Prostate gland (tissue), 2 donors: ENCODE measurements at regions not wholly inside any gene's neighbourhood (a gene's known extent, or its start where the extent isn't known, plus 50 kb on each side); places are given as distances from the start of the nearest gene placed in this dataset.

Experiments
- POLR2A ChIP-seq: fragments of 450-650 bp; IDR thresholded peaks from one replicate; pipeline ENCODE4 v1.6.1; 2016; ENCODE audit warnings: antibody characterized with exemption, mild to moderate bottlenecking
- POLR2AphosphoS5 ChIP-seq: sonication (generic); formaldehyde crosslinking; IDR thresholded peaks from one replicate; pipeline ENCODE4 v1.6.1; 2017; ENCODE audit warnings: antibody characterized with exemption
- TF ChIP-seq, protein P1 (sequence below), 4 experiments: fragments of 200-600 bp in 2 of 4; fragments of 450-650 bp in 2 of 4; sonication (generic) in 2 of 4; IDR thresholded peaks; 1 replicate in 3 of 4; 2 replicates in 1 of 4; pipeline ENCODE4 v1.5.1; 2016 to 2019; ENCODE audit warnings: antibody characterized with exemption in 4 of 4, mild to moderate bottlenecking in 2 of 4, moderate library complexity in 2 of 4

DNA sequence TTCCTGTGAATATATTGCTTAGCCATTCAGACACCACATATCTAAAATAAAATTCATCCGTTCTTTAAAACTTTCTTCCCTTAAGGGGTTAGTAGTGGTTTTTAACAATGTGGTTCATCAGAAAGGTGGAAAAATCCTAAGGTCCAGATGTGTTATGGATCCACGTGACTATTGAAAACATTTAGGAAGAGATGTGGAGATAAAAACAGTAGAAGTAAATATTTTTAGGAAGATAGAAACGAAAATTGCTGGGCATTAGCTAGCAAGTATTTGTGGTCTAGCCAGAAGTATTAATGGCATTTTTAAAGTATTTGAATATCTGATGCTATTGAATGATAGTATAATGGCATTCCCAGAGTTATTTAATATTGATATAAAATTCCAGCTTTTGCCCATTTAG lies 180.8 kb downstream of the LTN1 start:
- TF ChIP-seq, protein P1, sequence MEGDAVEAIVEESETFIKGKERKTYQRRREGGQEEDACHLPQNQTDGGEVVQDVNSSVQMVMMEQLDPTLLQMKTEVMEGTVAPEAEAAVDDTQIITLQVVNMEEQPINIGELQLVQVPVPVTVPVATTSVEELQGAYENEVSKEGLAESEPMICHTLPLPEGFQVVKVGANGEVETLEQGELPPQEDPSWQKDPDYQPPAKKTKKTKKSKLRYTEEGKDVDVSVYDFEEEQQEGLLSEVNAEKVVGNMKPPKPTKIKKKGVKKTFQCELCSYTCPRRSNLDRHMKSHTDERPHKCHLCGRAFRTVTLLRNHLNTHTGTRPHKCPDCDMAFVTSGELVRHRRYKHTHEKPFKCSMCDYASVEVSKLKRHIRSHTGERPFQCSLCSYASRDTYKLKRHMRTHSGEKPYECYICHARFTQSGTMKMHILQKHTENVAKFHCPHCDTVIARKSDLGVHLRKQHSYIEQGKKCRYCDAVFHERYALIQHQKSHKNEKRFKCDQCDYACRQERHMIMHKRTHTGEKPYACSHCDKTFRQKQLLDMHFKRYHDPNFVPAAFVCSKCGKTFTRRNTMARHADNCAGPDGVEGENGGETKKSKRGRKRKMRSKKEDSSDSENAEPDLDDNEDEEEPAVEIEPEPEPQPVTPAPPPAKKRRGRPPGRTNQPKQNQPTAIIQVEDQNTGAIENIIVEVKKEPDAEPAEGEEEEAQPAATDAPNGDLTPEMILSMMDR (IDR thresholded peaks at IDR 0.05), result no peak
- no peak for TF ChIP-seq POLR2A
- no peak for TF ChIP-seq POLR2AphosphoS5
